T47D (cell line): ENCODE measurements at regions not wholly inside any gene's neighbourhood (a gene's known extent, or its start where the extent isn't known, plus 50 kb on each side); places are given as distances from the start of the nearest gene placed in this dataset.
"Not testable (repeated sequence)": the region's sequence is repeated elsewhere in the genome, so short reads cannot be mapped to it uniquely, and the experiment has no call there.

ENCODE experiments used
- DNase-seq, 2 experiments: peaks; one replicate each; pipeline versions ENCODE4 v3.0.0 to v3.0.0-alpha.2; 2011 to 2012; ENCODE audit warnings: low read depth in 1 of 2, low spot score in 1 of 2
- JUND ChIP-seq: IDR thresholded peaks from 2 replicates; pipeline ENCODE4 v1.6.1; 2012; ENCODE audit warnings: low read depth
- in situ Hi-C: cut with HindIII; loops from 2 replicates; pipeline ENCODE4 v1.10.0; 2016; ENCODE audit warnings: low sequenced_read_pairs, low pct_unique_long_range_greater_than_20kb

GRCh38 chr20:25987073-25987927 is 290.6 kb upstream of the ZNF337 start:
- in situ Hi-C loops: no loop called here
- TF ChIP-seq JUND: no peak
- no peak for DNase-seq

- in situ Hi-C loops: no loop called here
- no peak for TF ChIP-seq JUND
- DNase-seq: no peak
Observed at GRCh38 chr20:25985597-25985996, 288.9 kb upstream of the ZNF337 start.

GRCh38 chr20:25984933-25985332 is 288.3 kb upstream of the ZNF337 start:
- in situ Hi-C loops: no loop called here
- no peak for DNase-seq

GRCh38 chr20:25982701-25983100 is 286.0 kb upstream of the ZNF337 start:
- DNase-seq, in situ Hi-C loops: not testable (repeated sequence)

More at GRCh38 chr20:25984933-25985332, 288.3 kb upstream of the ZNF337 start:
- TF ChIP-seq JUND: no peak

- in situ Hi-C loops: not testable (repeated sequence)
Observed at GRCh38 chr20:25978450-25979190, 282.0 kb upstream of the ZNF337 start.

GRCh38 chr20:25975816-25976215 is 279.2 kb upstream of the ZNF337 start:
- in situ Hi-C loops, DNase-seq: not testable (repeated sequence)

More at GRCh38 chr20:25978450-25979190, 282.0 kb upstream of the ZNF337 start:
- DNase-seq: not testable (repeated sequence)

GRCh38 chr20:25965203-25965602 is 268.6 kb upstream of the ZNF337 start:
- DNase-seq, in situ Hi-C loops: not testable (repeated sequence)

- peak in 1 of 2 experiments; percentile 28 for DNase-seq
- in situ Hi-C loops: not testable (repeated sequence)
Observed at GRCh38 chr20:25953876-25954275, 257.2 kb upstream of the ZNF337 start.

- DNase-seq, in situ Hi-C loops: not testable (repeated sequence)
Observed at GRCh38 chr20:25935230-25935629, 238.6 kb upstream of the ZNF337 start.

GRCh38 chr20:25932806-25933205 is 236.2 kb upstream of the ZNF337 start:
- DNase-seq, in situ Hi-C loops: not testable (repeated sequence)

GRCh38 chr20:25932170-25932569 is 235.5 kb upstream of the ZNF337 start:
- in situ Hi-C loops, DNase-seq: not testable (repeated sequence)

GRCh38 chr20:25902321-25902720 is 205.7 kb upstream of the ZNF337 start:
- DNase-seq, in situ Hi-C loops: not testable (repeated sequence)

- DNase-seq, in situ Hi-C loops: not testable (repeated sequence)
Observed at GRCh38 chr20:25898663-25899062, 202.0 kb upstream of the ZNF337 start.

- in situ Hi-C loops, DNase-seq: not testable (repeated sequence)
Observed at GRCh38 chr20:25879096-25879495, 182.4 kb upstream of the ZNF337 start.

- in situ Hi-C loops, DNase-seq: not testable (repeated sequence)
Observed at GRCh38 chr20:25868650-25868979, 172.0 kb upstream of the ZNF337 start.
